ENCODE measurements at regions not wholly inside any gene's neighbourhood (a gene's known extent, or its start where the extent isn't known, plus 50 kb on each side); places are given as distances from the start of the nearest gene placed in this dataset.
"Not testable (repeated sequence)": the region's sequence is repeated elsewhere in the genome, so short reads cannot be mapped to it uniquely, and the experiment has no call there.

DNA sequence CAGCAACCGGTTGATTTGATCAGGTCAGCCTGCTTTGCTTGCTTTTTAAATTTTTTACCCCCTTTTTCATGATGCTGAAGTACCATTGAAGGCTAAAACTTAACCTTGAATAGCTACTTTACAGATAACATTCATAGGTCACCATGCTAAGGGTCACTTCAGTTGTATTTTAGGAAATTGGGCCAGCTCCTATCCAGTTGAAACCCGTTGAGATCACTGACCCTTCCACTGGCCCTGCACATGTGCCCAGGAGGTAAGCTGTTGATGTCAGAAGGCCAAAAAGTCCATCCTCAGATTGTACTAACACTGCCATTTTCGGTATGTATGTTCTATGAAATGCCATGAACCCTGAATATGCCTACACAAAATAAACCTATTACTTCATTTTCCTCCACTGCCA is 133.0 kb upstream of the FAT4 start:
- no peak for ATAC-seq
- Mint-ChIP-seq H3K27ac (no peak overlapping the region), H3K27me3 (no peaks in the 10 kb centered on the region), H3K9me3 (no peaks in the 10 kb centered on the region), H3K4me3 (no peak overlapping the region), H3K36me3 (ENCODE audit: low read depth) (no peaks in the 10 kb centered on the region), H3K4me1 (no peaks in the 10 kb centered on the region)
- DNase-seq, result no peak

GRCh38 chr4:125179727-125180126 is 135.0 kb upstream of the FAT4 start:
- Mint-ChIP-seq H3K27ac (no peak overlapping the region), H3K4me3 (no peak overlapping the region), H3K27me3 (no peaks in the 10 kb centered on the region), H3K9me3 (no peaks in the 10 kb centered on the region), H3K36me3 (ENCODE audit: low read depth) (no peaks in the 10 kb centered on the region), H3K4me1 (no peaks in the 10 kb centered on the region)
- ATAC-seq, result no peak
- DNase-seq, result no peak

- H3K27me3 Mint-ChIP-seq, result no peaks in the 10 kb centered on the region
- H3K36me3 Mint-ChIP-seq (ENCODE audit: low read depth), result no peaks in the 10 kb centered on the region
- no peak for DNase-seq
- H3K9me3 Mint-ChIP-seq, result peaks cover 4% of the 10 kb centered on the region
- no peak overlapping the region for H3K27ac Mint-ChIP-seq
- no peak for ATAC-seq
- H3K4me3 Mint-ChIP-seq, result no peak overlapping the region
- no peaks in the 10 kb centered on the region for H3K4me1 Mint-ChIP-seq
Measured at GRCh38 chr4:125169192-125169591, 145.6 kb upstream of the FAT4 start.

GRCh38 chr4:125168531-125168930 is 146.2 kb upstream of the FAT4 start:
- DNase-seq, result no peak
- Mint-ChIP-seq H3K4me3 (no peak overlapping the region), H3K36me3 (ENCODE audit: low read depth) (no peaks in the 10 kb centered on the region), H3K27ac (no peak overlapping the region), H3K27me3 (no peaks in the 10 kb centered on the region), H3K4me1 (no peaks in the 10 kb centered on the region), H3K9me3 (peaks cover 4% of the 10 kb centered on the region)
- ATAC-seq, result no peak

DNA sequence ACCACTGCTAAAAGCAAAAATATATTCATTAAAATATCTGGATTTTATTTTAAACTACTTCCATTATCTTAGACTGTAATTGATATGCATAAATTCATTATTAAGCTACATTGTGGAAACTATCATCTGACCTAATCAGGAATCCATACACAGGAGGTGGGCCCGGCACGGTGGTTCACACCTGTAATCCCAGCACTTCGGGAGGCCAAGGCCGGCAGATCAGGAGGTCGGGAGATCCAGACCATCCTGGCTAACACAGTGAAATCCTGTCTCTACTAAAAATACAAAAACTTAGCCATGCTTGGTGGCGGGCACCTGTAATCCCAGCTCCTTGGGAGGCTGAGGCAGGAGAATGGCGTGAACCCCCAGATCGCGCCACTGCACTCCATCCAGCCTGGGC is 148.7 kb upstream of the FAT4 start:
- ATAC-seq; H3K9me3 Mint-ChIP-seq; H3K27ac Mint-ChIP-seq; H3K4me3 Mint-ChIP-seq; DNase-seq; H3K36me3 Mint-ChIP-seq (ENCODE audit: low read depth); H3K4me1 Mint-ChIP-seq; H3K27me3 Mint-ChIP-seq: not testable (repeated sequence)

DNA sequence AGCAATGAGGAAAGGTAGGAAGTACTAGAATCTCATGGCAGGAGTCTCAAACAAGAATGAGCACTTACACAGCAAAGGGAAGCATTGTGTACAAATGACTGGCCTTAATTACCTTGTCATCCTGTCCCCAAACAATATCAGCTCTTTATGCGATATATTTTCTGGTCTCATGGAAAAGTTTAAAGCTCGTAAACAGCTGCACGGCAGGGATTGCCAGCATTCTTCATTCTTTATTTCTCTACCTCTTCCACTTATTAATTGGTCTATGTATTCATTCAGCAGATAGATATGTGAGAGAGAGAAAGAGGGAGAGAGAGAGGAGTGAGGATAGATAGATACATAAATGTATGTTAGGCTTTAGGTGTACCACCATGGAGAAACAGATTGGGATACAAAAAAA is 155.8 kb upstream of the FAT4 start:
- H3K27ac Mint-ChIP-seq, result no peak overlapping the region
- H3K36me3 Mint-ChIP-seq (ENCODE audit: low read depth), result no peaks in the 10 kb centered on the region
- ATAC-seq, result no peak
- no peak overlapping the region for H3K4me3 Mint-ChIP-seq
- H3K27me3 Mint-ChIP-seq, result no peaks in the 10 kb centered on the region
- DNase-seq, result no peak
- H3K4me1 Mint-ChIP-seq, result no peaks in the 10 kb centered on the region
- no peaks in the 10 kb centered on the region for H3K9me3 Mint-ChIP-seq

GRCh38 chr4:125155251-125155650 is 159.5 kb upstream of the FAT4 start:
- ATAC-seq (no peak), DNase-seq (no peak)
- Mint-ChIP-seq H3K27ac (no peak overlapping the region), H3K9me3 (no peaks in the 10 kb centered on the region), H3K4me3 (no peak overlapping the region), H3K4me1 (no peaks in the 10 kb centered on the region), H3K27me3 (no peaks in the 10 kb centered on the region), H3K36me3 (ENCODE audit: low read depth) (no peaks in the 10 kb centered on the region)

DNA sequence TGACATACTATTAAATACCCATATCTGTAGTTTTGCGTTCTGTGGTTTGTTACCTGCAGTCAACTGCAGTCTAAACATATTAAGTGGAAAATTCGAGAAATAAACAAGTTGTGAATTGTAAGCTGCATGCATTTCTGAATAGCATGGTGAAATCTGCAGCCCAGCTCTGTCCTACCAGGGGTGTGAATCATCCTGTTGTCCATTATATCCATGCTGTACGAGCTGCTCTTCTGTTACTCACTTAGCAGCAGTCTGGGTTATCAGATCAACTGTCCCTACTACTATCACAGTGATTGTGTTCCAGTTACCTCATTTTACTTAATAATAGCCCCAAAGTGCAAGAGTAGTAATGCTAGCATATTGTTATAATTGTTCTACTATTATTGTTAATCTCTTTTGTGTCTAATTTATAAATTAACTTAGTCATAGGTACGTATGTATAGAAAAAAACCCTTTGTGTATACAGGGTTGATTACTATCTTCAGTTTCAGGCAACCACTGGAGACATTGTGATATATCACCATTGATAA is 173.7 kb upstream of the FAT4 start:
- Mint-ChIP-seq H3K27ac (no peak overlapping the region), H3K9me3 (peaks cover 9% of the 10 kb centered on the region), H3K4me1 (no peaks in the 10 kb centered on the region), H3K4me3 (no peak overlapping the region), H3K36me3 (ENCODE audit: low read depth) (no peaks in the 10 kb centered on the region), H3K27me3 (no peaks in the 10 kb centered on the region)
- ATAC-seq (no peak), DNase-seq (no peak)

- Mint-ChIP-seq H3K27me3 (no peaks in the 10 kb centered on the region), H3K36me3 (ENCODE audit: low read depth) (no peaks in the 10 kb centered on the region), H3K4me3 (no peak overlapping the region), H3K9me3 (peaks cover 5% of the 10 kb centered on the region), H3K27ac (no peak overlapping the region), H3K4me1 (no peaks in the 10 kb centered on the region)
- ATAC-seq (no peak), DNase-seq (no peak)
Measured at GRCh38 chr4:125135652-125136051, 179.1 kb upstream of the FAT4 start.

GRCh38 chr4:125132729-125133128 is 182.0 kb upstream of the FAT4 start:
- Mint-ChIP-seq H3K9me3 (peaks cover under 1% of the 10 kb centered on the region), H3K36me3 (ENCODE audit: low read depth) (no peaks in the 10 kb centered on the region), H3K27ac (no peak overlapping the region), H3K27me3 (no peaks in the 10 kb centered on the region), H3K4me3 (no peak overlapping the region), H3K4me1 (no peaks in the 10 kb centered on the region)
- ATAC-seq, result no peak
- no peak for DNase-seq

DNA sequence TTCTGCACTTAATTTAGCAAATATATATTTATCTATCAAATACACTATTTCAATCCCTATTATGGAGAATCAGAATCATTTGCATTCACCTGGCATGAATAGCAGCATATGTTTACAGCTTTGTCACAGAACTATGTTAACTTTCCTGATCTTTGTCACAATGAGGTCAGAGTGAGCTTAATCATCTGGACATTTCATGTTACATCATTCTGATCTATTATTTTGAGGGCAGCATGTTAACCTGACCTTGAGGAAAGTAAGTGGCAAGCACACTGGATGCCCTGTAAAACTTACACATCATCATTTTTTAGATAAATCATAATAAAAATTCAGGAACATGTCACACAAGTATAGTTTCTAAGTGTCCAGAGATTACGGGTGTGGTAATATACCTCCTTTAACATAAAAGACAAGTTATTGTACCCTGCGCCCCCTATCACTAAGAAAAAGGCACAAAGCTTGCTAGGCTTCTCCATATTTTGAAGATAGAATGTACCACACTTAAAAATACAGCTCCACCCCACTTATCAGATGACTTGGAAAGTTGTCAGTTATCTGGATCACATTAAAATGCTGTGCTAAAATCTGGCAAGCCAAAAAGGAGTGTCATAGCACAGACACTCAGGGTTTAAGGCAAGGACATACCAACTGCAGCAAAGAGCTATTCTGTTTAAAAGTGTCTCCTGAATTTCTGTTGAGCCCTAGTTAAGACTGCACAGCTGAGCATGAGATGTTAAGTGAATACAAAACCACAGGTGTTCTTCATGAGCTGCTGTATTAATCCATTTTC is 182.7 kb upstream of the FAT4 start:
- Mint-ChIP-seq H3K4me3 (no peak overlapping the region), H3K9me3 (no peaks in the 10 kb centered on the region), H3K36me3 (ENCODE audit: low read depth) (no peaks in the 10 kb centered on the region), H3K27ac (no peak overlapping the region), H3K27me3 (no peaks in the 10 kb centered on the region), H3K4me1 (no peaks in the 10 kb centered on the region)
- ATAC-seq (no peak), DNase-seq (no peak)

DNA sequence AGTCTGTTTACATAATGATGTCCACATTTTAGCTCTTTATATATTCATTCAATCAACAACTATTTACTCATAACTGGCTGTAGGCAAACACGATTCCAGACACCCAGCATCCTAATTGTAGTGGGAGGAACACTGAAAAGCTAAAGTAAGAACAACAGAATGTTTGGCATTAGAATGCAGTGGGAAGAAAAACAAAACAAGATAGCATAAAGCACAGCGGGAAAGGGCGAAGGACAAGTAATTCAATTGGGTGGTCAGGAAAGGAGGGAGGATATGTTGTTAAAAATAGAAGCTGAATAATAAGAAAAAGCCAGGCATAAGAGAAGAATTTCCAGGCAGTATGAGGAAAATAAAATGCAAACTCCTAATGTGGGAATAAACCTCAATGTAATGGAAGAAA is 189.5 kb upstream of the FAT4 start:
- no peaks in the 10 kb centered on the region for H3K9me3 Mint-ChIP-seq
- ATAC-seq, result no peak
- no peak overlapping the region for H3K27ac Mint-ChIP-seq
- no peak overlapping the region for H3K4me3 Mint-ChIP-seq
- DNase-seq, result no peak
- H3K36me3 Mint-ChIP-seq (ENCODE audit: low read depth), result no peaks in the 10 kb centered on the region
- no peaks in the 10 kb centered on the region for H3K4me1 Mint-ChIP-seq
- no peaks in the 10 kb centered on the region for H3K27me3 Mint-ChIP-seq

- Mint-ChIP-seq H3K27ac (no peak overlapping the region), H3K27me3 (no peaks in the 10 kb centered on the region), H3K36me3 (ENCODE audit: low read depth) (no peaks in the 10 kb centered on the region), H3K9me3 (no peaks in the 10 kb centered on the region), H3K4me3 (no peak overlapping the region), H3K4me1 (no peaks in the 10 kb centered on the region)
- ATAC-seq (no peak), DNase-seq (no peak)
Measured at GRCh38 chr4:125123570-125124109, 191.1 kb upstream of the FAT4 start.

GRCh38 chr4:125121581-125121980 is 193.2 kb upstream of the FAT4 start:
- no peaks in the 10 kb centered on the region for H3K9me3 Mint-ChIP-seq
- ATAC-seq (no peak), DNase-seq (no peak)
- no peak overlapping the region for H3K4me3 Mint-ChIP-seq
- H3K27me3 Mint-ChIP-seq, result no peaks in the 10 kb centered on the region
- H3K4me1 Mint-ChIP-seq, result no peaks in the 10 kb centered on the region
- H3K36me3 Mint-ChIP-seq (ENCODE audit: low read depth), result no peaks in the 10 kb centered on the region
- H3K27ac Mint-ChIP-seq, result no peak overlapping the region

DNA sequence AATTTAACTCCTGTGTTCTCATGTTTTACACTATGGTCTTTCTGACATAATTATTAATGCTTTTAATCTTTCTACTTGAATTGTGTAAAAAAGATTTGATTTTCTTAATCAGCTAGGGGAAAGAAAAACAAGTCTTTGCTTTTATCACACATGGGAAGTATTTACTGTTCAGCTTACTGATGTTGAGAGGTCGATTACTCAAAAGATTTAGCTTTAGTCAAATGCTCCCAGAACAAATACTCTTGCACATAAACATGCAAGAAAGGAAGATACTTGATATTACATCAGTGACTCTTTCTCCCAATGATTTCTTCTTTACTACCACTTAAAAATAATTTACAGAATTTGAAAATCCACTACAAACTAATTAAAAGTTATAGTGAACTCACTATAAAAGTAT is 198.3 kb upstream of the FAT4 start:
- ATAC-seq (no peak), DNase-seq (no peak)
- H3K27me3 Mint-ChIP-seq, result no peaks in the 10 kb centered on the region
- H3K9me3 Mint-ChIP-seq, result peaks cover 5% of the 10 kb centered on the region
- H3K36me3 Mint-ChIP-seq (ENCODE audit: low read depth), result no peaks in the 10 kb centered on the region
- H3K27ac Mint-ChIP-seq, result no peak overlapping the region
- no peak overlapping the region for H3K4me3 Mint-ChIP-seq
- H3K4me1 Mint-ChIP-seq, result no peaks in the 10 kb centered on the region
